Aorta (tissue), 5 donors: ENCODE measurements at regions not wholly inside any gene's neighbourhood (a gene's known extent, or its start where the extent isn't known, plus 50 kb on each side); places are given as distances from the start of the nearest gene placed in this dataset.

ENCODE experiments used
- ATAC-seq: fragments of 200-7000 bp; cut with Tn5 transposase; one replicate; pipeline ENCODE4 v1.9.1; 2022; ENCODE audit warnings: moderate library complexity; ENCODE audit not compliant: low FRiP score
- DNase-seq, 2 donors: peaks; one replicate each; pipeline ENCODE4 v3.0.0-alpha.2; 2020
- H3K27ac ChIP-seq, 2 donors: one replicate each; pipeline ENCODE4 v1.5.1; 2013; ENCODE audit warnings: low read length in 2 of 2, mild to moderate bottlenecking in 2 of 2, moderate library complexity in 2 of 2, control low read depth in 1 of 2, inconsistent platforms in 1 of 2, low read depth in 1 of 2
- H3K27me3 ChIP-seq, 2 donors: one replicate each; pipeline ENCODE4 v1.6.1; 2013; ENCODE audit warnings: control low read depth in 1 of 2, low read length in 1 of 2, mild to moderate bottlenecking in 1 of 2, moderate library complexity in 1 of 2; ENCODE audit not compliant: insufficient read depth in 2 of 2, control insufficient read depth in 1 of 2
- H3K36me3 ChIP-seq, 2 donors: one replicate each; pipeline ENCODE4 v1.6.1; 2013; ENCODE audit warnings: control low read depth in 1 of 2, low read length in 1 of 2, mild to moderate bottlenecking in 1 of 2; ENCODE audit not compliant: insufficient read depth in 2 of 2, control insufficient read depth in 1 of 2
- H3K4me1 ChIP-seq, 2 donors: one replicate each; pipeline ENCODE4 v1.6.1; 2013; ENCODE audit warnings: low read length in 2 of 2, control low read depth in 1 of 2, mild to moderate bottlenecking in 1 of 2, moderate library complexity in 1 of 2; ENCODE audit not compliant: insufficient read depth in 2 of 2, control insufficient read depth in 1 of 2
- H3K4me3 ChIP-seq, 2 donors: one replicate each; pipeline ENCODE4 v1.5.1; 2013; ENCODE audit warnings: low read length in 2 of 2, control low read depth in 1 of 2, mild to moderate bottlenecking in 1 of 2
- H3K9me3 ChIP-seq: one replicate; pipeline ENCODE4 v1.6.1; 2013; ENCODE audit warnings: mild to moderate bottlenecking, low read length; ENCODE audit not compliant: control insufficient read depth
- WGBS, 2 donors: extraction: QIAGEN DNeasy Blood & Tissue Kit; methylation state at CpG; one replicate each; pipeline ENCODE4 v1.1.7; 2013; 5-methylcytosine and 5-hydroxymethylcytosine counted together
- intact Hi-C, 2 donors: fragments of 100-400 bp; cut with DNase I; formaldehyde crosslinking; loops; one replicate each; pipeline versions ENCODE4 v1.14.2 to v1.15.0; 2022
- donor health status: healthy with polysubstance abuse.
- donor health status: Bipolar disorder and iron deficiency.
- donor health status: DM: no; HTN: no; CAD: no.
- donor health status: DM: no; HTN: no; CAD: no.
- donor health status: DM: yes; HTN: yes; CAD: no.

GRCh38 chr2:12063210-12063609 is 316.8 kb downstream of the LPIN1 start:
- no peak overlapping the region for H3K4me3 ChIP-seq
- ATAC-seq: no peak
- no peaks in the 10 kb centered on the region for H3K9me3 ChIP-seq
- H3K27me3 ChIP-seq: no peaks in the 10 kb centered on the region
- no peak for DNase-seq
- H3K27ac ChIP-seq: no peak overlapping the region
- intact Hi-C loops: no loop called here
- no peaks in the 10 kb centered on the region for H3K4me1 ChIP-seq
- WGBS, 2 donors: 98 to 99% methylated on average over 5 of the region's 5 CpGs
- no peaks in the 10 kb centered on the region for H3K36me3 ChIP-seq

GRCh38 chr2:12064153-12064552 is 317.7 kb downstream of the LPIN1 start:
- DNase-seq: no peak
- Histone ChIP-seq H3K27ac (no peak overlapping the region), H3K4me3 (no peak overlapping the region), H3K36me3 (no peaks in the 10 kb centered on the region), H3K27me3 (no peaks in the 10 kb centered on the region), H3K4me1 (no peaks in the 10 kb centered on the region), H3K9me3 (no peaks in the 10 kb centered on the region)
- ATAC-seq: no peak
- WGBS, 2 donors: 91% methylated on average over 5 of the region's 5 CpGs
- intact Hi-C loops: no loop called here

GRCh38 chr2:12066116-12066515 is 319.7 kb downstream of the LPIN1 start:
- intact Hi-C loops: no loop called here
- ATAC-seq: no peak
- Histone ChIP-seq H3K27ac (no peak overlapping the region), H3K4me1 (no peaks in the 10 kb centered on the region), H3K27me3 (no peaks in the 10 kb centered on the region), H3K9me3 (no peaks in the 10 kb centered on the region), H3K36me3 (no peaks in the 10 kb centered on the region), H3K4me3 (no peak overlapping the region)
- DNase-seq: no peak
- 87 to 89% methylated on average over 1 of the region's 1 CpG for WGBS, 2 donors

- H3K27ac ChIP-seq: no peak overlapping the region
- no peaks in the 10 kb centered on the region for H3K4me1 ChIP-seq
- peak; percentile 11 for ATAC-seq
- intact Hi-C loops: no loop called here
- H3K36me3 ChIP-seq: no peaks in the 10 kb centered on the region
- H3K27me3 ChIP-seq: no peaks in the 10 kb centered on the region
- H3K9me3 ChIP-seq: no peaks in the 10 kb centered on the region
- DNase-seq: no peak
- 100% methylated on average over 1 of the region's 1 CpG for WGBS, 2 donors
- no peak overlapping the region for H3K4me3 ChIP-seq
Measured at GRCh38 chr2:12066986-12067385, 320.6 kb downstream of the LPIN1 start.

GRCh38 chr2:12068796-12069538 is 322.5 kb downstream of the LPIN1 start:
- ATAC-seq (no peak), DNase-seq (no peak)
- no peaks in the 10 kb centered on the region for H3K9me3 ChIP-seq
- H3K27me3 ChIP-seq: no peaks in the 10 kb centered on the region
- H3K36me3 ChIP-seq: no peaks in the 10 kb centered on the region
- H3K27ac ChIP-seq: no peak overlapping the region
- H3K4me3 ChIP-seq: no peak overlapping the region
- H3K4me1 ChIP-seq: no peaks in the 10 kb centered on the region
- intact Hi-C loops: no loop called here
- 41 to 42% methylated on average over 6 of the region's 6 CpGs for WGBS, 2 donors

GRCh38 chr2:12070153-12070552 is 323.7 kb downstream of the LPIN1 start:
- Histone ChIP-seq H3K9me3 (no peaks in the 10 kb centered on the region), H3K27me3 (no peaks in the 10 kb centered on the region), H3K4me1 (no peaks in the 10 kb centered on the region), H3K27ac (no peak overlapping the region), H3K4me3 (no peak overlapping the region), H3K36me3 (no peaks in the 10 kb centered on the region)
- intact Hi-C loops: no loop called here
- ATAC-seq (no peak), DNase-seq (no peak)
- 63% methylated on average over 2 of the region's 2 CpGs for WGBS, 2 donors

GRCh38 chr2:12070581-12070980 is 324.1 kb downstream of the LPIN1 start:
- Histone ChIP-seq H3K9me3 (no peaks in the 10 kb centered on the region), H3K4me3 (no peak overlapping the region), H3K27me3 (no peaks in the 10 kb centered on the region), H3K36me3 (no peaks in the 10 kb centered on the region), H3K4me1 (no peaks in the 10 kb centered on the region), H3K27ac (no peak overlapping the region)
- 87 to 94% methylated on average over 4 of the region's 4 CpGs for WGBS, 2 donors
- ATAC-seq: no peak
- intact Hi-C loops: no loop called here
- DNase-seq: no peak

GRCh38 chr2:12071318-12071717 is 324.9 kb downstream of the LPIN1 start:
- no peak for ATAC-seq
- no peaks in the 10 kb centered on the region for H3K9me3 ChIP-seq
- H3K4me3 ChIP-seq: no peak overlapping the region
- H3K27ac ChIP-seq: no peak overlapping the region
- no peaks in the 10 kb centered on the region for H3K27me3 ChIP-seq
- H3K36me3 ChIP-seq: no peaks in the 10 kb centered on the region
- no peak for DNase-seq
- intact Hi-C loops: no loop called here
- no peaks in the 10 kb centered on the region for H3K4me1 ChIP-seq

GRCh38 chr2:12073217-12073852 is 326.9 kb downstream of the LPIN1 start:
- no peaks in the 10 kb centered on the region for H3K4me1 ChIP-seq
- no peaks in the 10 kb centered on the region for H3K36me3 ChIP-seq
- ATAC-seq (no peak), DNase-seq (no peak)
- 93 to 95% methylated on average over 6 of the region's 6 CpGs for WGBS, 2 donors
- H3K4me3 ChIP-seq: no peak overlapping the region
- intact Hi-C loops: no loop called here
- H3K27ac ChIP-seq: no peak overlapping the region
- H3K9me3 ChIP-seq: no peaks in the 10 kb centered on the region
- H3K27me3 ChIP-seq: no peaks in the 10 kb centered on the region
